ENCODE measurements at regions not wholly inside any gene's neighbourhood (a gene's known extent, or its start where the extent isn't known, plus 50 kb on each side); places are given as distances from the start of the nearest gene placed in this dataset.
"Not testable (repeated sequence)": the region's sequence is repeated elsewhere in the genome, so short reads cannot be mapped to it uniquely, and the experiment has no call there.

DNA sequence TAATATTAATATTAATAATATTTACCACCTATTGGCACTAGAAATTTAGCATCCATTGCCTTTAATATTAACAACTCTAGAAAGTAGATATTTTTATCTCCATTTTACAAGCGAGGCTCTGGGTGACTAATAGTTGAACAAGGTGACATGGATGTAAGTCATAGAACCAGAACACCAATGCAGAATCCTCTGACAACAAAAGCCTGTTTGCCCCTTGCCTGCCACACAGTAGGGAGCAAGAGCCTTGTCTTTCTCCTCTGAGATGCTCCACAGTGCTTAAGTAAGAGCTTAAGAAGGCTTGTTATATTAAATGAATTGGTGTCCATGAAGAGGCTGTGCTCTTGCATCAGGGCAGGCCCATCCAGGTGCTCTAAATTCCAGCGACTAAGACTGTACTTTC lies 51.2 kb upstream of the LBX1 start:
- no peak for ATAC-seq (ENCODE audit: low FRiP score)
- DNase-seq (ENCODE audit: low spot score) = no peak
- TF ChIP-seq CTCF (IDR thresholded peaks at IDR 0.05) = no peak

- not testable (repeated sequence) for ATAC-seq (ENCODE audit: low FRiP score)
Observed at GRCh38 chr10:101280921-101281320, 51.7 kb upstream of the LBX1 start.

GRCh38 chr10:101282947-101283346 lies 53.7 kb upstream of the LBX1 start:
- TF ChIP-seq CTCF (IDR thresholded peaks at IDR 0.05) = no peak
- DNase-seq (ENCODE audit: low spot score) (no peak), ATAC-seq (ENCODE audit: low FRiP score) (no peak)

More at GRCh38 chr10:101280921-101281320, 51.7 kb upstream of the LBX1 start:
- DNase-seq (ENCODE audit: low spot score) = not testable (repeated sequence)

DNA sequence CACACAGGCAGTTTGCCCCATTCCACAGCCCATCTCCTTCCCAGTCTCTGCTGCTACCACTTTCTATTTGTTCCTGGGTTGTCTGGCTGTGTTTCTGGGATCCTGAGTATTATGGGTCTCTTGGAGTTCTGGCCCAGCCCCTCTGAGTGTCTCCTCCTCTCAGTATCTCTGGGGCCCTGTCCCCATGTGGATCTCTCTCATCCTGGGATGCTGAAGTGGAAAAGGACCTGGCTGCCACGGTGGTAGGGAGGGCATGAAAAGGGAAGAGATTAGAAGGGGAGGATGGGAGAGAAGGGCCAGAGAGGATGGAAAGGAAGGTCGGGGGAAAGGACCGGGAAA lies 54.5 kb upstream of the LBX1 start:
- TF ChIP-seq CTCF (IDR thresholded peaks at IDR 0.05) = no peak
- no peak for ATAC-seq (ENCODE audit: low FRiP score)

GRCh38 chr10:101284101-101284743 lies 55.0 kb upstream of the LBX1 start:
- DNase-seq (ENCODE audit: low spot score) (no peak), ATAC-seq (ENCODE audit: low FRiP score) (no peak)
- TF ChIP-seq CTCF (IDR thresholded peaks at IDR 0.05) = no peak

More for the DNA sequence above, 54.5 kb upstream of the LBX1 start:
- DNase-seq (ENCODE audit: low spot score) = no peak

DNA sequence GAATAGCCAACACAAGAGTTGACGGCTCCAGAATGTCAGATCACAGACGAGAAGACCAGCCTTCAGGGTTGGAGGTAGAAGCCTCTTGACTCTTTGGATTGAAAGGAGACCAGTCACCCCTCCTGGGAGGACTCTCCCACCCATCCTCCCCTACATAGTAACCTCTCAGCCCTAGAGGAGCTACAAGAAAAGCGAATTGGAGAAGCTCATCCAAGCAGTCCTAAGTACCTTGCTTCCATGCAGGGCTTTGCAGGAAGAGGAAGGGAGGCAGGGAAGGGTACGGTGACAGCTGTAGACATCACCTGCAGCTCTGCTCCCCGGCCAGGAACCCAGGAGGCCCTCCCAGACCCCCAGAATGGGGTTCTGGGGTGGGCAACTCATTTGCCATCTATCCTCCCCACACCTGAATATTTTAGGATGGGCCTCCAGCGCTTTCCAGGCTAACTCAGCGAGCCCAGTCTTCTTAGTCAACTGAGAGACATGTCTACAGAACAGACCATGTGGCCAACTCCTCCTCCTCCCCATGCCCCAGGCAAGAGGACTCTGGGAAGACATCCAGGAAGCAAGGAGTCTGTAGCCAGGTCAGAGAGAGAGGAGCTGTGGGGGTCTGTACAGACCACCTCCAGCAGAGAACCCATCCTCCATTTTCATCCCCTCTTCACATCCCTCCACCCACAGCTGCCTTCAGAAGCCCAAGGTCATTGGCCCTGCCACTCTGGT lies 55.6 kb upstream of the LBX1 start:
- TF ChIP-seq CTCF (IDR thresholded peaks at IDR 0.05) = no peak
- ATAC-seq (ENCODE audit: low FRiP score) (no peak), DNase-seq (ENCODE audit: low spot score) (no peak)

GRCh38 chr10:101285519-101286070 lies 56.3 kb upstream of the LBX1 start:
- TF ChIP-seq CTCF (IDR thresholded peaks at IDR 0.05) = no peak
- no peak for DNase-seq (ENCODE audit: low spot score)
- no peak for ATAC-seq (ENCODE audit: low FRiP score)

Data from omental fat pad (tissue), 3 donors.